NCI-H1105 (cell line): ENCODE measurements at regions not wholly inside any gene's neighbourhood (a gene's known extent, or its start where the extent isn't known, plus 50 kb on each side); places are given as distances from the start of the nearest gene placed in this dataset.
A peak's percentile ranks its signal among the peaks of the same experiment; 100 is the strongest.
"Not testable (repeated sequence)": the region's sequence is repeated elsewhere in the genome, so short reads cannot be mapped to it uniquely, and the experiment has no call there.

Source experiments
- DNase-seq: peaks from one replicate; lab custom pipeline; 2025; lab: John Stamatoyannopoulos, UW

GRCh38 chr9:135360617-135361016 lies 119.0 kb upstream of the PPP1R26 start:
- DNase-seq: no peak

GRCh38 chr9:135361668-135362067 lies 117.9 kb upstream of the PPP1R26 start:
- DNase-seq: not testable (repeated sequence)

GRCh38 chr9:135363596-135363995 lies 116.0 kb upstream of the PPP1R26 start:
- DNase-seq: peak; percentile 76

- no peak for DNase-seq
These were observed 114.4 kb upstream of the PPP1R26 start for GRCh38 chr9:135365013-135365768.

- no peak for DNase-seq
These were observed 113.5 kb upstream of the PPP1R26 start for GRCh38 chr9:135366104-135366503.

GRCh38 chr9:135369412-135369990 lies 110.1 kb upstream of the PPP1R26 start:
- DNase-seq: no peak

GRCh38 chr9:135370411-135371375 lies 108.9 kb upstream of the PPP1R26 start:
- DNase-seq: peak; percentile 74

GRCh38 chr9:135371535-135371934 lies 108.0 kb upstream of the PPP1R26 start:
- no peak for DNase-seq

- DNase-seq: no peak
These were observed 107.5 kb upstream of the PPP1R26 start for GRCh38 chr9:135372036-135372435.

- DNase-seq: no peak
These were observed 107.0 kb upstream of the PPP1R26 start for GRCh38 chr9:135372501-135373008.

GRCh38 chr9:135373151-135373685 lies 106.4 kb upstream of the PPP1R26 start:
- DNase-seq: no peak

- DNase-seq: no peak
These were observed 105.8 kb upstream of the PPP1R26 start for GRCh38 chr9:135373820-135374219.

GRCh38 chr9:135374591-135374990 lies 105.0 kb upstream of the PPP1R26 start:
- DNase-seq: no peak

GRCh38 chr9:135375001-135375400 lies 104.6 kb upstream of the PPP1R26 start:
- DNase-seq: no peak

GRCh38 chr9:135376511-135377265 lies 102.9 kb upstream of the PPP1R26 start:
- DNase-seq: no peak

- DNase-seq: no peak
These were observed 102.2 kb upstream of the PPP1R26 start for GRCh38 chr9:135377431-135377830.

- no peak for DNase-seq
These were observed 100.8 kb upstream of the PPP1R26 start for GRCh38 chr9:135378751-135379150.

GRCh38 chr9:135379540-135380267 lies 99.9 kb upstream of the PPP1R26 start:
- DNase-seq: no peak

GRCh38 chr9:135380311-135380960 lies 99.1 kb upstream of the PPP1R26 start:
- DNase-seq: no peak

GRCh38 chr9:135381762-135382310 lies 97.7 kb upstream of the PPP1R26 start:
- no peak for DNase-seq
